ENCODE measurements at regions not wholly inside any gene's neighbourhood (a gene's known extent, or its start where the extent isn't known, plus 50 kb on each side); places are given as distances from the start of the nearest gene placed in this dataset.

- no peak overlapping the region for H2AFZ ChIP-seq (ENCODE audit: low read depth, low read length)
- no peaks in the 10 kb centered on the region for H4K20me1 ChIP-seq (replicated peaks; ENCODE audit: control insufficient read depth, extremely low read depth, insufficient read depth, low read length)
- no peaks in the 10 kb centered on the region for H3K4me1 ChIP-seq (ENCODE audit: control insufficient read depth, extremely low read depth, insufficient read depth, low read length)
- H3K4me2 ChIP-seq (ENCODE audit: insufficient read depth, low read length) = no peak overlapping the region
- TF ChIP-seq CTCF (IDR thresholded peaks at IDR 0.05; ENCODE audit: extremely low read depth in 1 of 2, insufficient read depth in 1 of 2, low read depth in 1 of 2, low read length in 2 of 2) = no peak
- no peak for TF ChIP-seq POLR2AphosphoS5 (IDR thresholded peaks at IDR 0.05; ENCODE audit: insufficient read depth, low read depth, low read length)
- TF ChIP-seq GATA2 (IDR thresholded peaks at IDR 0.05; ENCODE audit: insufficient read depth, insufficient read length, low read depth, low read length) = no peak
- TF ChIP-seq MAX (IDR thresholded peaks at IDR 0.05; ENCODE audit: insufficient read depth, insufficient read length) = no peak
- TF ChIP-seq FOS (IDR thresholded peaks at IDR 0.05; ENCODE audit: borderline replicate concordance, insufficient read depth, low read length) = no peak
- no peak for TF ChIP-seq MYC (IDR thresholded peaks at IDR 0.05; ENCODE audit: low read depth, low read length)
- TF ChIP-seq EZH2 (IDR thresholded peaks at IDR 0.05; ENCODE audit: borderline replicate concordance, low read depth, low read length, severe bottlenecking) = no peak
- TF ChIP-seq POLR2A (IDR thresholded peaks at IDR 0.05; ENCODE audit: low read depth, low read length) = no peak
- no peaks in the 10 kb centered on the region for H3K79me2 ChIP-seq (ENCODE audit: control insufficient read depth, insufficient read depth, low read length)
- no peak for FAIRE-seq
- dilution Hi-C loops (cut with MboI; ENCODE audit: extremely low pct_ligation_motif_present, low sequenced_read_pairs) = no loop called here
- ChIA-PET POLR2A (no interaction called here), CTCF (no interaction called here)
- intact Hi-C loops (cut with micrococcal nuclease) = no loop called here
- H3K36me3 ChIP-seq (ENCODE audit: control insufficient read depth in 2 of 2, extremely low read depth in 1 of 2, insufficient read depth in 2 of 2, low read length in 2 of 2) = no peaks in the 10 kb centered on the region
- H3K9me1 ChIP-seq (replicated peaks; ENCODE audit: control insufficient read depth, extremely low read depth, insufficient read depth, low read length) = no peaks in the 10 kb centered on the region
- BruUV-seq (replicated peaks) = no TSS peak
- H3K4me3 ChIP-seq (replicated peaks in 1 of 3; ENCODE audit: insufficient read depth in 1 of 3, low read depth in 1 of 3, low read length in 3 of 3) = no peak overlapping the region
- DNase-seq (ENCODE audit: low read depth, low spot score) = no peak
- H3K9ac ChIP-seq (replicated peaks; ENCODE audit: extremely low read depth, insufficient read depth, low read length) = no peak overlapping the region
- no peak overlapping the region for H3K27ac ChIP-seq (ENCODE audit: insufficient read depth, low read depth, low read length)
- H3K27me3 ChIP-seq (ENCODE audit: control insufficient read depth in 2 of 2, insufficient read depth in 2 of 2, low read length in 2 of 2) = no peaks in the 10 kb centered on the region
- peaks cover 9% of the 10 kb centered on the region for H3K9me3 ChIP-seq (replicated peaks; ENCODE audit: control insufficient read depth, insufficient read depth, low read length)
These were observed 201.7 kb upstream of the CHRM3 start for GRCh38 chr1:239184561-239185244.

Data from endothelial cell of umbilical vein (primary cell).